ENCODE measurements at regions not wholly inside any gene's neighbourhood (a gene's known extent, or its start where the extent isn't known, plus 50 kb on each side); places are given as distances from the start of the nearest gene placed in this dataset.
"Not testable (repeated sequence)": the region's sequence is repeated elsewhere in the genome, so short reads cannot be mapped to it uniquely, and the experiment has no call there.

DNA sequence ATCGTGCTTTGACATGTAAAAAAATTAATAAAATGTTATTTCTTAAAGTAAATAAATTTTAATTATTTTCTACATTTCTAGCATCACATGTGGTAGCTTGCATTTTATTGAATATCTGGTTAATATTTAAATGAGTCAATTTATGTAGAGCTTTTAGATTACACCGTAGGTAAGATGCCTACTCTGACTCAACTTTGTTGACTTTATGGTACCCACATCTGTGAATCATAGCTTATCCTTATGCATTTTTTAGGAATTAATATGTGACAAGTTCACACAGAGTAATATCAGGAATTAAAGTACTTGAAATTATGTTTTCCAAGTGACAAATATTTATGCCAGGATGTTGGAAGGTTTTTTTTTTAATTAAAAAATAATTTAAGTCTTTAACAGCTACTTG lies 120.7 kb downstream of the LEPR start:
- Mint-ChIP-seq H3K27ac (no peak overlapping the region), H3K4me3 (no peak overlapping the region), H3K27me3 (ENCODE audit: low read depth) (no peaks in the 10 kb centered on the region), H3K9me3 (peaks cover 13% of the 10 kb centered on the region), H3K4me1 (no peaks in the 10 kb centered on the region), H3K36me3 (ENCODE audit: low read depth) (no peaks in the 10 kb centered on the region)
- no peak for TF ChIP-seq CTCF (IDR thresholded peaks at IDR 0.05; ENCODE audit: unreplicated experiment in 3 of 3)

DNA sequence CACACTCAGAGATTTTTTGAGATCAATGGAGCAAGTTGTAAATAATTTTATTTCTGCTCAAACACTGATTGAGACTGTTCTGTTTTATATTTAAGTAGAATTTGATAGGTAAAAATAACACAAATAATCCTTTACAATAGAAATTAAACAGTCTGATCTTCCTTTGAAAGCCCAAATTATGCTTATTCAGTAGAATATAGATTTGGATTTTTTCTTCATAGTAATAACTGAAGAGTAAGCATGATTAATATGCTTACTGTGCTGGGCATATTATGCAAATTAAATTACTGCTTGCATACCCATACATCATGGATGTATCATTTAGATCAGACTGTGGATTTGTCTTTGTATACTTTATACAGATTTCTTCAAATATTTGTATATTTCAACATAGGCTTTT lies 121.4 kb downstream of the LEPR start:
- Mint-ChIP-seq H3K27me3 (ENCODE audit: low read depth) (no peaks in the 10 kb centered on the region), H3K4me1 (no peaks in the 10 kb centered on the region), H3K4me3 (no peak overlapping the region), H3K36me3 (ENCODE audit: low read depth) (no peaks in the 10 kb centered on the region), H3K27ac (no peak overlapping the region), H3K9me3 (peaks cover 13% of the 10 kb centered on the region)
- no peak for TF ChIP-seq CTCF (IDR thresholded peaks at IDR 0.05; ENCODE audit: unreplicated experiment in 3 of 3)

GRCh38 chr1:65542592-65542991 lies 122.1 kb downstream of the LEPR start:
- not testable (repeated sequence) for H3K27me3 Mint-ChIP-seq (ENCODE audit: low read depth); H3K36me3 Mint-ChIP-seq (ENCODE audit: low read depth); H3K4me1 Mint-ChIP-seq; H3K27ac Mint-ChIP-seq; H3K4me3 Mint-ChIP-seq
- peaks cover 13% of the 10 kb centered on the region for H3K9me3 Mint-ChIP-seq

DNA sequence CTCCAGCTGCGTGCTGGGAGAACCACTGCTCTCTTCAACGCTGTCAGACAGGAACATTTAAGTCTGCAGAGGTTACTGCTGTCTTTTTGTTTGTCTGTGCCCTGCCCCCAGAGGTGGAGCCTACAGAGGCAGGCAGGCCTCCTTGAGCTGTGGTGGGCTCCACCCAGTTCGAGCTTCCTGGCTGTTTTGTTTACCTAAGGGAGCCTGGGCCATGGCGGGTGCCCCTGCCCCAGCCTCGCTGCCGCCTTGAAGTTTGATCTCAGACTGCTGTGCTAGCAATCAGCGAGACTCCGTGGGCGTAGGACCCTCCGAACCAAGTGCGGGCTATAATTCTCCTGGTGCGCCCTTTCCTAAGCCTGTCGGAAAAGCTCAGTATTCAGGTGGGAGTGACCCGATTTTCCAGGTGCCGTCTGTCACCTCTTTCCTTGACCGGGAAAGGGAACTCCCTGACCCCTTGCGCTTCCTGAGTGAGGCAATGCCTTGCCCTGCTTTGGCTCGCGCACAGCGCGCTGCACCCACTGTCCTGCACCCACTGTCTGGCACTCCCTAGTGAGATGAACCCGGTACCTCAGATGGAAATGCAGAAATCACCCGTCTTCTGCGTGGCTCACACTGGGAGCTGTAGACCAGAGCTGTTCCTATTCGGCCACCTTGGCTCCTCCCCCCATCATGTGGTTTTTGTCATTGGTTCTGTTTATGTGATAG lies 130.0 kb downstream of the LEPR start:
- H3K4me3 Mint-ChIP-seq = peak overlapping the region; percentile 22 to 69 (median 58)
- H3K9me3 Mint-ChIP-seq = peaks cover 35% of the 10 kb centered on the region
- H3K27ac Mint-ChIP-seq; H3K36me3 Mint-ChIP-seq (ENCODE audit: low read depth); H3K27me3 Mint-ChIP-seq (ENCODE audit: low read depth); H3K4me1 Mint-ChIP-seq: not testable (repeated sequence)

- H3K27ac Mint-ChIP-seq; H3K27me3 Mint-ChIP-seq (ENCODE audit: low read depth); H3K4me3 Mint-ChIP-seq; H3K4me1 Mint-ChIP-seq; H3K36me3 Mint-ChIP-seq (ENCODE audit: low read depth): not testable (repeated sequence)
- peaks cover 37% of the 10 kb centered on the region for H3K9me3 Mint-ChIP-seq
These were observed 132.0 kb downstream of the LEPR start for GRCh38 chr1:65552484-65552883.

- peaks cover 37% of the 10 kb centered on the region for H3K9me3 Mint-ChIP-seq
- not testable (repeated sequence) for H3K27me3 Mint-ChIP-seq (ENCODE audit: low read depth); H3K27ac Mint-ChIP-seq; H3K36me3 Mint-ChIP-seq (ENCODE audit: low read depth); H3K4me3 Mint-ChIP-seq; H3K4me1 Mint-ChIP-seq
These were observed 133.8 kb downstream of the LEPR start for GRCh38 chr1:65554086-65554764.

DNA sequence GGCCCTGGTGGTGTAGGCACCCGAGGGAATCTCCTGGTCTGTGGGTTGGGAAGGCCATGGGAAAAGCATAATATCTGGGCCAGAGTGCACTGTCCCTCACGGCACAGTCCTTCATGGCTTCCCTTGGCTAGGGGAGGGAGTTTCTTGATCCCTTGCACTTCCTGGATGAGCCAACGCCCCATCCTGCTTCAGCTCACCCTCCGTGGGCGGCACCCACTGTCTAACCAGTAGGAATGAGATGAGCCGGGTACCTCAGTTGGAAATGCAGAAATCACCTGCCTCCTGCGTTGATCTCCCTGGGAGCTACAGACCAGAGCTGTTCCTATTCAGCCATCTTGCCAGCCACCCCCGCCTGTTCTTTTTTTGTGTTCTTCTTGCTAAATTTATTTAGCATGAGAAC lies 134.4 kb downstream of the LEPR start:
- peaks cover 5% of the 10 kb centered on the region for H3K36me3 Mint-ChIP-seq (ENCODE audit: low read depth)
- no peaks in the 10 kb centered on the region for H3K27me3 Mint-ChIP-seq (ENCODE audit: low read depth)
- no peak overlapping the region for H3K27ac Mint-ChIP-seq
- no peak overlapping the region for H3K4me3 Mint-ChIP-seq
- TF ChIP-seq CTCF (IDR thresholded peaks at IDR 0.05; ENCODE audit: unreplicated experiment in 3 of 3) = no peak
- H3K9me3 Mint-ChIP-seq = peaks cover 37% of the 10 kb centered on the region
- no peaks in the 10 kb centered on the region for H3K4me1 Mint-ChIP-seq

DNA sequence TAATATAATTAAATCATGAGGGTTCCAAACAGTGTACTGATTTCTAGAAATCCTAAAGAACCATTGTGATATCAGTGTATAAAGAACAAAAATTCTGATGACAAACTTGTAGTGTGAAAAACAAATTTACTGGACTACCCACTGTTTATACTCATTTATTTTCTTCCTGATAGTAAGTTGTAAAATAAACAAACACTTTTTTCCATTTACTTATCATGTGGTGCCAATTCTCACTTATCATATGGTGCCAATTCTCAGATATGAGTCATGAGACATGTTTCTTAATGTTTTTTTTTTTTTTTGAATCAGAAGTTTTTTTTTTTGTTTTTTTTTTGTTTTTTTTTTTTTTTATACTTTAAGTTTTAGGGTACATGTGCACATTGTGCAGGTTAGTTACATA lies 137.7 kb downstream of the LEPR start:
- no peaks in the 10 kb centered on the region for H3K36me3 Mint-ChIP-seq (ENCODE audit: low read depth)
- no peaks in the 10 kb centered on the region for H3K4me1 Mint-ChIP-seq
- H3K9me3 Mint-ChIP-seq = peaks cover 12% of the 10 kb centered on the region
- H3K27me3 Mint-ChIP-seq (ENCODE audit: low read depth) = no peaks in the 10 kb centered on the region
- TF ChIP-seq CTCF (IDR thresholded peaks at IDR 0.05; ENCODE audit: unreplicated experiment in 3 of 3) = no peak
- no peak overlapping the region for H3K4me3 Mint-ChIP-seq
- H3K27ac Mint-ChIP-seq = no peak overlapping the region
